ENCODE measurements at regions not wholly inside any gene's neighbourhood (a gene's known extent, or its start where the extent isn't known, plus 50 kb on each side); places are given as distances from the start of the nearest gene placed in this dataset.

GRCh38 chr9:129420721-129421120, 200.2 kb downstream of the C9orf50 start:
- Histone ChIP-seq H3K4me1 (ENCODE audit: control insufficient read depth, low read length) (peaks cover 25% of the 10 kb centered on the region), H3K9me3 (ENCODE audit: control insufficient read depth, insufficient read depth, low read length) (no peaks in the 10 kb centered on the region), H3K9me2 (replicated peaks; ENCODE audit: control insufficient read depth, low read length) (no peaks in the 10 kb centered on the region), H3K4me2 (ENCODE audit: low read length) (no peak overlapping the region), H3K79me2 (ENCODE audit: control insufficient read depth, low read length) (no peaks in the 10 kb centered on the region), H4K20me1 (ENCODE audit: control insufficient read depth, insufficient read depth, low read depth, low read length) (no peaks in the 10 kb centered on the region; the same call in 1 of the 2 replicates), H3K27me3 (ENCODE audit: control insufficient read depth, low read length) (no peaks in the 10 kb centered on the region), H3F3A (ENCODE audit: control insufficient read depth, insufficient read depth) (no peaks in the 10 kb centered on the region), H3K27ac (ENCODE audit: low read depth, low read length) (no peak overlapping the region), H3K4me3 (ENCODE audit: low read length) (no peak overlapping the region), H3K36me3 (ENCODE audit: control insufficient read depth, low read length) (no peaks in the 10 kb centered on the region)
- no peak for TF ChIP-seq CTCF (IDR thresholded peaks at IDR 0.05; ENCODE audit: low read depth, low read length, poor library complexity, severe bottlenecking)
- no peak for TF ChIP-seq EZH2phosphoT487 (IDR thresholded peaks at IDR 0.05; ENCODE audit: borderline replicate concordance, low read length)

- H3K36me3 ChIP-seq (ENCODE audit: control insufficient read depth, low read length): no peaks in the 10 kb centered on the region
- no peaks in the 10 kb centered on the region for H4K20me1 ChIP-seq (ENCODE audit: control insufficient read depth, insufficient read depth, low read depth, low read length)
- TF ChIP-seq CTCF (IDR thresholded peaks at IDR 0.05; ENCODE audit: low read depth, low read length, poor library complexity, severe bottlenecking) (no peak), EZH2phosphoT487 (IDR thresholded peaks at IDR 0.05; ENCODE audit: borderline replicate concordance, low read length) (no peak)
- no peaks in the 10 kb centered on the region for H3K9me2 ChIP-seq (replicated peaks; ENCODE audit: control insufficient read depth, low read length)
- no peak overlapping the region for H3K27ac ChIP-seq (ENCODE audit: low read depth, low read length)
- H3F3A ChIP-seq (ENCODE audit: control insufficient read depth, insufficient read depth): no peaks in the 10 kb centered on the region
- no peaks in the 10 kb centered on the region for H3K79me2 ChIP-seq (ENCODE audit: control insufficient read depth, low read length)
- H3K27me3 ChIP-seq (ENCODE audit: control insufficient read depth, low read length): no peaks in the 10 kb centered on the region
- no peak overlapping the region for H3K4me3 ChIP-seq (ENCODE audit: low read length)
- no peaks in the 10 kb centered on the region for H3K9me3 ChIP-seq (ENCODE audit: control insufficient read depth, insufficient read depth, low read length)
- no peak overlapping the region for H3K4me2 ChIP-seq (ENCODE audit: low read length)
- peaks cover 38% of the 10 kb centered on the region for H3K4me1 ChIP-seq (ENCODE audit: control insufficient read depth, low read length)
These were observed 201.5 kb downstream of the C9orf50 start for GRCh38 chr9:129419382-129419899.

GRCh38 chr9:129418451-129418850, 202.4 kb downstream of the C9orf50 start:
- Histone ChIP-seq H3K4me1 (ENCODE audit: control insufficient read depth, low read length) (peaks cover 45% of the 10 kb centered on the region), H3K79me2 (ENCODE audit: control insufficient read depth, low read length) (no peaks in the 10 kb centered on the region)

More at GRCh38 chr9:129418451-129418850, 202.4 kb downstream of the C9orf50 start:
- H3K9me2 ChIP-seq (replicated peaks; ENCODE audit: control insufficient read depth, low read length): no peaks in the 10 kb centered on the region
- no peak overlapping the region for H3K27ac ChIP-seq (ENCODE audit: low read depth, low read length)
- no peaks in the 10 kb centered on the region for H3K36me3 ChIP-seq (ENCODE audit: control insufficient read depth, low read length)
- no peak for TF ChIP-seq CTCF (IDR thresholded peaks at IDR 0.05; ENCODE audit: low read depth, low read length, poor library complexity, severe bottlenecking)
- TF ChIP-seq EZH2phosphoT487 (IDR thresholded peaks at IDR 0.05; ENCODE audit: borderline replicate concordance, low read length): no peak
- H3K27me3 ChIP-seq (ENCODE audit: control insufficient read depth, low read length): no peaks in the 10 kb centered on the region
- no peak overlapping the region for H3K4me2 ChIP-seq (ENCODE audit: low read length)
- H3K9me3 ChIP-seq (ENCODE audit: control insufficient read depth, insufficient read depth, low read length): no peaks in the 10 kb centered on the region
- no peaks in the 10 kb centered on the region for H3F3A ChIP-seq (ENCODE audit: control insufficient read depth, insufficient read depth)
- H4K20me1 ChIP-seq (ENCODE audit: control insufficient read depth, insufficient read depth, low read depth, low read length): no peaks in the 10 kb centered on the region
- no peak overlapping the region for H3K4me3 ChIP-seq (ENCODE audit: low read length)

Measured in DOHH2 (cell line).